ENCODE measurements at regions not wholly inside any gene's neighbourhood (a gene's known extent, or its start where the extent isn't known, plus 50 kb on each side); places are given as distances from the start of the nearest gene placed in this dataset.

DNA sequence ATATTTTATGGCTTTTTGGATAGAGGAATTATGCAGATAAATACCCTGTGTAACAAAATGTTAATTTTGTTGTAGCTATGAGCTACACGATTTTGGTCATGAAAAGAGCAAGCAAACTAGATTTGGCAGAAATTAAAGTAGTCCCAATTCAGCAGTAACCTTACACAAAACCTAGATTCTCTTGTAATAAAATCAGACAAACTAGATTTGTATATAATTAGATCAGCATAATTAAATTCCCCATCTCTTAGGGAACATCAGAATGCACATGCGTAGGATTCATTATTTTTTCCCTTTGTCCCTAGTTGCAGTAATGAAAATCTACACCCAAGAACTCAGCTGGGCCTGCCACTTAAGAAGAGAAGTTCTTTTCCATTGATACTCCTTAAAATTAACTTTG is 1879.2 kb upstream of the CDH9 start:
- no peak for ATAC-seq
- Mint-ChIP-seq H3K27me3 (no peaks in the 10 kb centered on the region), H3K27ac (no peak overlapping the region), H3K4me1 (ENCODE audit: low read depth) (no peaks in the 10 kb centered on the region), H3K4me3 (no peak overlapping the region), H3K36me3 (ENCODE audit: low read depth) (no peaks in the 10 kb centered on the region), H3K9me3 (peaks cover 10% of the 10 kb centered on the region)
- TF ChIP-seq CTCF (IDR thresholded peaks at IDR 0.05), result no peak
- intact Hi-C loops (cut with micrococcal nuclease), result no loop called here
- CTCF ChIA-PET, result no interaction called here
- no peak for DNase-seq
- POLR2A ChIA-PET, result no interaction called here

DNA sequence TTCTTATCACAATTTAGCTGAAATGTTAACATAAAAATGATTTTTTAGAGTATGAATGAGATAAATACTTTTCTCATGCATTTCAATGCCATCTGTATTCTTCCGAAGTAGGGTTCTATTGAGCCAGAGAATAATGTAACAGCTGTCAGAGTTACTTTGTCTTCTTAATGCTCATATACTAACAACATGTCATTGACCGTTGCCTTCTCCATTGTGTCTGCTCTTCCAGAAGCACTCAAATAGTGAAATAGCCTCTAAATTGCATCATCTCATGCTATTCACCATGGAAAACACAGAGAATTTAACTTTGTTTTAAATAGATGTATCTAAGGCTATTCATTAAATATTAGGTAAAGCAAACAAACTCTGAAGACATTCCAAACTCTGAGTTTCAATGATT is 1875.9 kb upstream of the CDH9 start:
- Mint-ChIP-seq H3K36me3 (ENCODE audit: low read depth) (no peaks in the 10 kb centered on the region), H3K27ac (no peak overlapping the region), H3K4me1 (ENCODE audit: low read depth) (no peaks in the 10 kb centered on the region), H3K4me3 (no peak overlapping the region), H3K9me3 (peaks cover 13% of the 10 kb centered on the region), H3K27me3 (no peaks in the 10 kb centered on the region)
- ATAC-seq, result no peak
- DNase-seq, result no peak
- CTCF ChIA-PET, result no interaction called here
- POLR2A ChIA-PET, result no interaction called here
- intact Hi-C loops (cut with micrococcal nuclease), result no loop called here
- TF ChIP-seq CTCF (IDR thresholded peaks at IDR 0.05), result no peak

- H3K27ac Mint-ChIP-seq, result no peak overlapping the region
- ATAC-seq (no peak), DNase-seq (no peak)
- POLR2A ChIA-PET, result no interaction called here
- no peak for TF ChIP-seq CTCF (IDR thresholded peaks at IDR 0.05)
- H3K4me1 Mint-ChIP-seq (ENCODE audit: low read depth), result no peaks in the 10 kb centered on the region
- H3K27me3 Mint-ChIP-seq, result no peaks in the 10 kb centered on the region
- peaks cover 3% of the 10 kb centered on the region for H3K9me3 Mint-ChIP-seq
- CTCF ChIA-PET, result no interaction called here
- no peak overlapping the region for H3K4me3 Mint-ChIP-seq
- intact Hi-C loops (cut with micrococcal nuclease), result no loop called here
- H3K36me3 Mint-ChIP-seq (ENCODE audit: low read depth), result no peaks in the 10 kb centered on the region
Measured at GRCh38 chr5:28903643-28904042, 1865.3 kb upstream of the CDH9 start.

- Mint-ChIP-seq H3K27ac (no peak overlapping the region), H3K4me3 (no peak overlapping the region), H3K27me3 (no peaks in the 10 kb centered on the region), H3K9me3 (peaks cover 12% of the 10 kb centered on the region), H3K36me3 (ENCODE audit: low read depth) (no peaks in the 10 kb centered on the region), H3K4me1 (ENCODE audit: low read depth) (no peaks in the 10 kb centered on the region)
- ATAC-seq (no peak), DNase-seq (no peak)
- POLR2A ChIA-PET, result no interaction called here
- TF ChIP-seq CTCF (IDR thresholded peaks at IDR 0.05), result no peak
- intact Hi-C loops (cut with micrococcal nuclease), result no loop called here
- CTCF ChIA-PET, result interaction anchor here (0.6 kb wide), 1 partner anchor 76 kb away, joined by 3 read pairs; no protein-coding TSS in a partner anchor
Measured at GRCh38 chr5:28896949-28897348, 1858.6 kb upstream of the CDH9 start.

- Mint-ChIP-seq H3K4me1 (ENCODE audit: low read depth) (no peaks in the 10 kb centered on the region), H3K9me3 (peaks cover 14% of the 10 kb centered on the region), H3K4me3 (no peak overlapping the region), H3K36me3 (ENCODE audit: low read depth) (no peaks in the 10 kb centered on the region), H3K27ac (no peak overlapping the region), H3K27me3 (no peaks in the 10 kb centered on the region)
- DNase-seq (no peak), ATAC-seq (no peak)
- POLR2A ChIA-PET, result no interaction called here
- intact Hi-C loops (cut with micrococcal nuclease), result no loop called here
- CTCF ChIA-PET, result no interaction called here
- TF ChIP-seq CTCF (IDR thresholded peaks at IDR 0.05), result no peak
Measured at GRCh38 chr5:28880936-28881335, 1842.5 kb upstream of the CDH9 start.
